Stimulated activated naive CD8-positive, alpha-beta T cell treated with anti-CD3 and anti-CD28 coated beads, Interleukin-15, amount 100 ng/mL, for 72 hours (primary cell): ENCODE measurements at regions not wholly inside any gene's neighbourhood (a gene's known extent, or its start where the extent isn't known, plus 50 kb on each side); places are given as distances from the start of the nearest gene placed in this dataset.
"Not testable (repeated sequence)": the region's sequence is repeated elsewhere in the genome, so short reads cannot be mapped to it uniquely, and the experiment has no call there.

Source experiments
- ATAC-seq: fragments of 150-1000 bp; cut with Tn5 transposase; 2 replicates; pipeline ENCODE4 v1.10.0; 2021; ENCODE audit warnings: mild to moderate bottlenecking, moderate library complexity
- DNase-seq, 2 donors: peaks; one replicate each; pipeline ENCODE4 v3.0.0; 2021 to 2022
- H3K27ac Mint-ChIP-seq, 2 donors: one replicate each; pipeline ENCODE4 v1.8.0; 2022; ENCODE audit warnings: mild to moderate bottlenecking in 2 of 2, mixed read lengths in 2 of 2, moderate library complexity in 2 of 2
- H3K27me3 Mint-ChIP-seq: one replicate; pipeline ENCODE4 v1.8.0; 2022; ENCODE audit warnings: mixed read lengths
- H3K4me1 Mint-ChIP-seq: one replicate; pipeline ENCODE4 v1.8.0; 2022; ENCODE audit warnings: mild to moderate bottlenecking, mixed read lengths
- H3K4me3 Mint-ChIP-seq, 2 donors: one replicate each; pipeline ENCODE4 v1.8.0; 2022; ENCODE audit warnings: mild to moderate bottlenecking in 2 of 2, mixed read lengths in 2 of 2, moderate library complexity in 1 of 2
- H3K9me3 Mint-ChIP-seq, 2 donors: one replicate each; pipeline ENCODE4 v1.8.0; 2022; ENCODE audit warnings: mixed read lengths in 2 of 2

- peaks cover 13 to 14% of the 10 kb centered on the region in 2 donors for H3K9me3 Mint-ChIP-seq
- H3K27me3 Mint-ChIP-seq, result peaks cover 10% of the 10 kb centered on the region
- DNase-seq, result no peak
- H3K27ac Mint-ChIP-seq, result no peak overlapping the region
- no peak overlapping the region for H3K4me3 Mint-ChIP-seq
- ATAC-seq, result no peak
- H3K4me1 Mint-ChIP-seq, result no peaks in the 10 kb centered on the region
Measured at GRCh38 chr1:208717525-208717924, 473.3 kb upstream of the PLXNA2 start.

- no peak overlapping the region for H3K27ac Mint-ChIP-seq
- H3K9me3 Mint-ChIP-seq, result peaks cover 16 to 17% of the 10 kb centered on the region in 2 donors
- H3K4me3 Mint-ChIP-seq, result no peak overlapping the region
- peaks cover 10% of the 10 kb centered on the region for H3K27me3 Mint-ChIP-seq
- no peaks in the 10 kb centered on the region for H3K4me1 Mint-ChIP-seq
- no peak for DNase-seq
- no peak for ATAC-seq
Measured at GRCh38 chr1:208722592-208722991, 478.4 kb upstream of the PLXNA2 start.

- H3K9me3 Mint-ChIP-seq, result peaks cover 14 to 17% of the 10 kb centered on the region in 2 donors
- H3K27ac Mint-ChIP-seq, result no peak overlapping the region
- ATAC-seq, result no peak
- H3K4me3 Mint-ChIP-seq, result no peak overlapping the region
- DNase-seq, result no peak
- H3K4me1 Mint-ChIP-seq, result no peaks in the 10 kb centered on the region
- peaks cover 4% of the 10 kb centered on the region for H3K27me3 Mint-ChIP-seq
Measured at GRCh38 chr1:208724079-208724478, 479.9 kb upstream of the PLXNA2 start.

GRCh38 chr1:208728815-208729214 lies 484.6 kb upstream of the PLXNA2 start:
- Mint-ChIP-seq H3K27ac (no peak overlapping the region), H3K27me3 (peaks cover 14% of the 10 kb centered on the region), H3K4me1 (peaks cover 7% of the 10 kb centered on the region), H3K4me3 (no peak overlapping the region), H3K9me3 (no peaks in the 10 kb centered on the region)
- ATAC-seq, result no peak
- no peak for DNase-seq

- H3K9me3 Mint-ChIP-seq, result no peaks in the 10 kb centered on the region
- no peak overlapping the region for H3K27ac Mint-ChIP-seq
- peaks cover 7% of the 10 kb centered on the region for H3K4me1 Mint-ChIP-seq
- peaks cover 14% of the 10 kb centered on the region for H3K27me3 Mint-ChIP-seq
- ATAC-seq (no peak), DNase-seq (no peak)
- H3K4me3 Mint-ChIP-seq, result peak overlapping the region; percentile 26 to 52
Measured at GRCh38 chr1:208731981-208732821, 488.0 kb upstream of the PLXNA2 start.

GRCh38 chr1:208737161-208737560 lies 493.0 kb upstream of the PLXNA2 start:
- Mint-ChIP-seq H3K4me1 (peaks cover 6% of the 10 kb centered on the region), H3K27me3 (peaks cover 14% of the 10 kb centered on the region), H3K27ac (no peak overlapping the region), H3K9me3 (no peaks in the 10 kb centered on the region), H3K4me3 (no peak overlapping the region)
- DNase-seq, result no peak
- ATAC-seq, result no peak

- ATAC-seq, result no peak
- no peak overlapping the region for H3K27ac Mint-ChIP-seq
Measured at GRCh38 chr1:208737922-208738321, 493.7 kb upstream of the PLXNA2 start.

GRCh38 chr1:208739636-208740035 lies 495.5 kb upstream of the PLXNA2 start:
- not testable (repeated sequence) for H3K27me3 Mint-ChIP-seq, DNase-seq, ATAC-seq, H3K4me1 Mint-ChIP-seq, H3K9me3 Mint-ChIP-seq, H3K4me3 Mint-ChIP-seq, H3K27ac Mint-ChIP-seq

More at GRCh38 chr1:208737922-208738321, 493.7 kb upstream of the PLXNA2 start:
- H3K27me3 Mint-ChIP-seq, result peaks cover 7% of the 10 kb centered on the region
- DNase-seq, result no peak
- H3K4me1 Mint-ChIP-seq, result no peaks in the 10 kb centered on the region
- H3K4me3 Mint-ChIP-seq, result no peak overlapping the region
- no peaks in the 10 kb centered on the region for H3K9me3 Mint-ChIP-seq

GRCh38 chr1:208741296-208741695 lies 497.1 kb upstream of the PLXNA2 start:
- no peak overlapping the region for H3K4me3 Mint-ChIP-seq
- H3K27me3 Mint-ChIP-seq, result no peaks in the 10 kb centered on the region
- H3K9me3 Mint-ChIP-seq, result no peaks in the 10 kb centered on the region
- H3K4me1 Mint-ChIP-seq, result no peaks in the 10 kb centered on the region
- ATAC-seq (no peak), DNase-seq (no peak)
- H3K27ac Mint-ChIP-seq, result no peak overlapping the region

GRCh38 chr1:208743361-208743760 lies 499.2 kb upstream of the PLXNA2 start:
- DNase-seq (no peak), ATAC-seq (no peak)
- H3K4me1 Mint-ChIP-seq, result no peaks in the 10 kb centered on the region
- peaks cover 6 to 9% of the 10 kb centered on the region in 2 donors for H3K9me3 Mint-ChIP-seq
- no peak overlapping the region for H3K4me3 Mint-ChIP-seq
- H3K27ac Mint-ChIP-seq, result no peak overlapping the region
- H3K27me3 Mint-ChIP-seq, result no peaks in the 10 kb centered on the region

GRCh38 chr1:208747979-208748378 lies 503.8 kb upstream of the PLXNA2 start:
- no peak for ATAC-seq
- Mint-ChIP-seq H3K27me3 (no peaks in the 10 kb centered on the region), H3K4me3 (no peak overlapping the region), H3K9me3 (peaks cover 6 to 9% of the 10 kb centered on the region in 2 donors), H3K27ac (no peak overlapping the region), H3K4me1 (no peaks in the 10 kb centered on the region)
- no peak for DNase-seq

GRCh38 chr1:208748387-208749165 lies 504.4 kb upstream of the PLXNA2 start:
- H3K27me3 Mint-ChIP-seq, result no peaks in the 10 kb centered on the region
- no peak overlapping the region for H3K4me3 Mint-ChIP-seq
- no peaks in the 10 kb centered on the region for H3K4me1 Mint-ChIP-seq
- DNase-seq (no peak), ATAC-seq (no peak)
- H3K9me3 Mint-ChIP-seq, result peaks cover 9 to 11% of the 10 kb centered on the region in 2 donors
- H3K27ac Mint-ChIP-seq, result no peak overlapping the region

- no peak for ATAC-seq
Measured at GRCh38 chr1:208756339-208756981, 512.3 kb upstream of the PLXNA2 start.

GRCh38 chr1:208757846-208758245 lies 513.7 kb upstream of the PLXNA2 start:
- no peak overlapping the region for H3K4me3 Mint-ChIP-seq
- ATAC-seq (no peak), DNase-seq (no peak)
- no peaks in the 10 kb centered on the region for H3K4me1 Mint-ChIP-seq
- no peak overlapping the region for H3K27ac Mint-ChIP-seq
- H3K9me3 Mint-ChIP-seq, result peaks cover 0 to 6% of the 10 kb centered on the region in 2 donors
- peaks cover 9% of the 10 kb centered on the region for H3K27me3 Mint-ChIP-seq

More at GRCh38 chr1:208756339-208756981, 512.3 kb upstream of the PLXNA2 start:
- Mint-ChIP-seq H3K9me3 (peaks cover 0 to 6% of the 10 kb centered on the region in 2 donors), H3K27me3 (peaks cover 9% of the 10 kb centered on the region), H3K4me1 (no peaks in the 10 kb centered on the region), H3K27ac (no peak overlapping the region), H3K4me3 (no peak overlapping the region)
- DNase-seq, result no peak

GRCh38 chr1:208759255-208759654 lies 515.1 kb upstream of the PLXNA2 start:
- Mint-ChIP-seq H3K9me3 (no peaks in the 10 kb centered on the region), H3K4me1 (no peaks in the 10 kb centered on the region), H3K27me3 (peaks cover 9% of the 10 kb centered on the region), H3K4me3 (no peak overlapping the region), H3K27ac (no peak overlapping the region)
- ATAC-seq (no peak), DNase-seq (no peak)

- DNase-seq (no peak), ATAC-seq (no peak)
- Mint-ChIP-seq H3K27ac (no peak overlapping the region), H3K4me3 (no peak overlapping the region), H3K4me1 (no peaks in the 10 kb centered on the region), H3K27me3 (peaks cover 7% of the 10 kb centered on the region), H3K9me3 (no peaks in the 10 kb centered on the region)
Measured at GRCh38 chr1:208763971-208764370, 519.8 kb upstream of the PLXNA2 start.
